ENCODE measurements at regions not wholly inside any gene's neighbourhood (a gene's known extent, or its start where the extent isn't known, plus 50 kb on each side); places are given as distances from the start of the nearest gene placed in this dataset.

- DNase-seq (ENCODE audit: low read depth, low spot score): no peak
These were observed 307.1 kb downstream of the KBTBD8 start for GRCh38 chr3:67305160-67305559.

GRCh38 chr3:67305922-67306321 is 307.8 kb downstream of the KBTBD8 start:
- Histone ChIP-seq H3K4me3 (ENCODE audit: insufficient read length, low read depth) (no peak overlapping the region), H3K27me3 (ENCODE audit: insufficient read depth, insufficient read length) (no peaks in the 10 kb centered on the region), H3K9me3 (ENCODE audit: insufficient read depth, low read length) (no peaks in the 10 kb centered on the region), H3K4me1 (ENCODE audit: insufficient read depth, insufficient read length) (no peaks in the 10 kb centered on the region), H3K9ac (ENCODE audit: insufficient read length, low read depth) (no peak overlapping the region), H3K36me3 (ENCODE audit: insufficient read depth, insufficient read length, low read length) (no peaks in the 10 kb centered on the region)
- TF ChIP-seq SUZ12 (IDR thresholded peaks at IDR 0.05; ENCODE audit: extremely low read depth, insufficient read depth, insufficient read length) (no peak), YY1 (IDR thresholded peaks at IDR 0.05; ENCODE audit: insufficient read depth, insufficient read length) (no peak), ZNF274 (IDR thresholded peaks at IDR 0.05; ENCODE audit: low read depth, low read length) (no peak)
- no peak for DNase-seq (ENCODE audit: low read depth, low spot score)

More at GRCh38 chr3:67305160-67305559, 307.1 kb downstream of the KBTBD8 start:
- Histone ChIP-seq H3K27me3 (ENCODE audit: insufficient read depth, insufficient read length) (no peaks in the 10 kb centered on the region), H3K9me3 (ENCODE audit: insufficient read depth, low read length) (no peaks in the 10 kb centered on the region), H3K4me3 (ENCODE audit: insufficient read length, low read depth) (no peak overlapping the region), H3K4me1 (ENCODE audit: insufficient read depth, insufficient read length) (no peaks in the 10 kb centered on the region), H3K36me3 (ENCODE audit: insufficient read depth, insufficient read length, low read length) (no peaks in the 10 kb centered on the region), H3K9ac (ENCODE audit: insufficient read length, low read depth) (no peak overlapping the region)
- TF ChIP-seq ZNF274 (IDR thresholded peaks at IDR 0.05; ENCODE audit: low read depth, low read length) (no peak), YY1 (IDR thresholded peaks at IDR 0.05; ENCODE audit: insufficient read depth, insufficient read length) (no peak), SUZ12 (IDR thresholded peaks at IDR 0.05; ENCODE audit: extremely low read depth, insufficient read depth, insufficient read length) (no peak)

- no peak for TF ChIP-seq SUZ12 (IDR thresholded peaks at IDR 0.05; ENCODE audit: extremely low read depth, insufficient read depth, insufficient read length)
- TF ChIP-seq YY1 (IDR thresholded peaks at IDR 0.05; ENCODE audit: insufficient read depth, insufficient read length): no peak
- TF ChIP-seq ZNF274 (IDR thresholded peaks at IDR 0.05; ENCODE audit: low read depth, low read length): no peak
- no peaks in the 10 kb centered on the region for H3K27me3 ChIP-seq (ENCODE audit: insufficient read depth, insufficient read length)
- no peaks in the 10 kb centered on the region for H3K36me3 ChIP-seq (ENCODE audit: insufficient read depth, insufficient read length, low read length)
- H3K9me3 ChIP-seq (ENCODE audit: insufficient read depth, low read length): no peaks in the 10 kb centered on the region
- no peak overlapping the region for H3K9ac ChIP-seq (ENCODE audit: insufficient read length, low read depth)
- H3K4me3 ChIP-seq (ENCODE audit: insufficient read length, low read depth): no peak overlapping the region
- H3K4me1 ChIP-seq (ENCODE audit: insufficient read depth, insufficient read length): no peaks in the 10 kb centered on the region
- DNase-seq (ENCODE audit: low read depth, low spot score): no peak
These were observed 313.3 kb downstream of the KBTBD8 start for GRCh38 chr3:67311440-67311839.

- Histone ChIP-seq H3K4me3 (ENCODE audit: insufficient read length, low read depth) (no peak overlapping the region), H3K27me3 (ENCODE audit: insufficient read depth, insufficient read length) (no peaks in the 10 kb centered on the region), H3K9ac (ENCODE audit: insufficient read length, low read depth) (no peak overlapping the region), H3K9me3 (ENCODE audit: insufficient read depth, low read length) (no peaks in the 10 kb centered on the region), H3K4me1 (ENCODE audit: insufficient read depth, insufficient read length) (no peaks in the 10 kb centered on the region), H3K36me3 (ENCODE audit: insufficient read depth, insufficient read length, low read length) (no peaks in the 10 kb centered on the region)
- TF ChIP-seq ZNF274 (IDR thresholded peaks at IDR 0.05; ENCODE audit: low read depth, low read length) (no peak), YY1 (IDR thresholded peaks at IDR 0.05; ENCODE audit: insufficient read depth, insufficient read length) (no peak), SUZ12 (IDR thresholded peaks at IDR 0.05; ENCODE audit: extremely low read depth, insufficient read depth, insufficient read length) (no peak)
- DNase-seq (ENCODE audit: low read depth, low spot score): no peak
These were observed 314.0 kb downstream of the KBTBD8 start for GRCh38 chr3:67312155-67312554.

- Histone ChIP-seq H3K9me3 (ENCODE audit: insufficient read depth, low read length) (no peaks in the 10 kb centered on the region), H3K4me3 (ENCODE audit: insufficient read length, low read depth) (no peak overlapping the region)
- no peak for TF ChIP-seq ZNF274 (IDR thresholded peaks at IDR 0.05; ENCODE audit: low read depth, low read length)
- TF ChIP-seq YY1 (IDR thresholded peaks at IDR 0.05; ENCODE audit: insufficient read depth, insufficient read length): no peak
- TF ChIP-seq SUZ12 (IDR thresholded peaks at IDR 0.05; ENCODE audit: extremely low read depth, insufficient read depth, insufficient read length): no peak
These were observed 320.1 kb downstream of the KBTBD8 start for GRCh38 chr3:67318162-67318561.

GRCh38 chr3:67324554-67324953 is 326.4 kb downstream of the KBTBD8 start:
- no peak overlapping the region for H3K9ac ChIP-seq (ENCODE audit: insufficient read length, low read depth)
- no peaks in the 10 kb centered on the region for H3K9me3 ChIP-seq (ENCODE audit: insufficient read depth, low read length)
- no peaks in the 10 kb centered on the region for H3K36me3 ChIP-seq (ENCODE audit: insufficient read depth, insufficient read length, low read length)
- TF ChIP-seq YY1 (IDR thresholded peaks at IDR 0.05; ENCODE audit: insufficient read depth, insufficient read length) (no peak), SUZ12 (IDR thresholded peaks at IDR 0.05; ENCODE audit: extremely low read depth, insufficient read depth, insufficient read length) (no peak), ZNF274 (IDR thresholded peaks at IDR 0.05; ENCODE audit: low read depth, low read length) (no peak)
- no peak overlapping the region for H3K4me3 ChIP-seq (ENCODE audit: insufficient read length, low read depth)
- DNase-seq (ENCODE audit: low read depth, low spot score): no peak
- H3K27me3 ChIP-seq (ENCODE audit: insufficient read depth, insufficient read length): no peaks in the 10 kb centered on the region
- no peaks in the 10 kb centered on the region for H3K4me1 ChIP-seq (ENCODE audit: insufficient read depth, insufficient read length)

More at GRCh38 chr3:67318162-67318561, 320.1 kb downstream of the KBTBD8 start:
- DNase-seq (ENCODE audit: low read depth, low spot score): no peak
- Histone ChIP-seq H3K4me1 (ENCODE audit: insufficient read depth, insufficient read length) (no peaks in the 10 kb centered on the region), H3K9ac (ENCODE audit: insufficient read length, low read depth) (no peak overlapping the region), H3K27me3 (ENCODE audit: insufficient read depth, insufficient read length) (no peaks in the 10 kb centered on the region), H3K36me3 (ENCODE audit: insufficient read depth, insufficient read length, low read length) (no peaks in the 10 kb centered on the region)

Measured in NT2/D1 (cell line).